Lower leg skin (tissue), 3 donors: ENCODE measurements at regions not wholly inside any gene's neighbourhood (a gene's known extent, or its start where the extent isn't known, plus 50 kb on each side); places are given as distances from the start of the nearest gene placed in this dataset.

ENCODE experiments used
- CTCF ChIP-seq, 3 donors: fragments of 450-650 bp; IDR thresholded peaks; one replicate each; pipeline ENCODE4 v1.5.1; 2016; ENCODE audit warnings: antibody characterized with exemption in 3 of 3, mild to moderate bottlenecking in 3 of 3, moderate library complexity in 2 of 3
- POLR2A ChIP-seq, 2 donors: fragments of 450-650 bp; IDR thresholded peaks; one replicate each; pipeline ENCODE4 v1.6.1; 2016 to 2017; ENCODE audit warnings: antibody characterized with exemption in 2 of 2, mild to moderate bottlenecking in 1 of 2, moderate library complexity in 1 of 2

GRCh38 chr5:148748702-148749392 is 77.6 kb upstream of the ADRB2 start:
- TF ChIP-seq POLR2A (IDR thresholded peaks at IDR 0.05) = no peak
- no peak for TF ChIP-seq CTCF (IDR thresholded peaks at IDR 0.05)
